ENCODE measurements at regions not wholly inside any gene's neighbourhood (a gene's known extent, or its start where the extent isn't known, plus 50 kb on each side); places are given as distances from the start of the nearest gene placed in this dataset.

DNA sequence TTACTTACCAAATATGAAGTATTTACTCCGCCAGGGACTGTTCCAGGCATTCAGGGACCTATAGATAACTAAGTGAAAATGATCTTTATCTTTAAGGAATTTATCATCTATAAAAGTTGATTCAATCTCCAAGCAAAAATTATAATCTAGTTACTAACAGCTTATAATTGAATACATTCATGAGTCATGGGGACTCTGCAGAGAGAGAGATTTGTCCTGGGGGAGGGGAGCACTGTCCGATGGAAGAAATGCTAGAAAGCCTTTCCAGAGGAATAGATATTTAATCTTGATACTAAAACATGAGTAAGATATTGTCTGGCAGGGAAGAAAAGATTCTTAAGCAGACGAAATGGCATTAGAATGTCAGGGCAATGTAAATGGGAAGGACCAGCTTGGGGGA is 139.3 kb downstream of the CD164 start:
- TF ChIP-seq ZNF274 (IDR thresholded peaks at IDR 0.05; ENCODE audit: low read depth, low read length) (no peak), YY1 (IDR thresholded peaks at IDR 0.05; ENCODE audit: insufficient read depth, insufficient read length) (no peak), SUZ12 (IDR thresholded peaks at IDR 0.05; ENCODE audit: extremely low read depth, insufficient read depth, insufficient read length) (no peak)
